Prostate gland (tissue), 2 donors: ENCODE measurements at regions not wholly inside any gene's neighbourhood (a gene's known extent, or its start where the extent isn't known, plus 50 kb on each side); places are given as distances from the start of the nearest gene placed in this dataset.

Experiments used
- POLR2A ChIP-seq: fragments of 450-650 bp; IDR thresholded peaks from one replicate; pipeline ENCODE4 v1.6.1; 2016; ENCODE audit warnings: antibody characterized with exemption, mild to moderate bottlenecking
- POLR2AphosphoS5 ChIP-seq: sonication (generic); formaldehyde crosslinking; IDR thresholded peaks from one replicate; pipeline ENCODE4 v1.6.1; 2017; ENCODE audit warnings: antibody characterized with exemption
- TF ChIP-seq, protein P1 (sequence below), 4 experiments: fragments of 200-600 bp in 2 of 4; fragments of 450-650 bp in 2 of 4; sonication (generic) in 2 of 4; IDR thresholded peaks; 1 replicate in 3 of 4; 2 replicates in 1 of 4; pipeline ENCODE4 v1.5.1; 2016 to 2019; ENCODE audit warnings: antibody characterized with exemption in 4 of 4, mild to moderate bottlenecking in 2 of 4, moderate library complexity in 2 of 4

DNA sequence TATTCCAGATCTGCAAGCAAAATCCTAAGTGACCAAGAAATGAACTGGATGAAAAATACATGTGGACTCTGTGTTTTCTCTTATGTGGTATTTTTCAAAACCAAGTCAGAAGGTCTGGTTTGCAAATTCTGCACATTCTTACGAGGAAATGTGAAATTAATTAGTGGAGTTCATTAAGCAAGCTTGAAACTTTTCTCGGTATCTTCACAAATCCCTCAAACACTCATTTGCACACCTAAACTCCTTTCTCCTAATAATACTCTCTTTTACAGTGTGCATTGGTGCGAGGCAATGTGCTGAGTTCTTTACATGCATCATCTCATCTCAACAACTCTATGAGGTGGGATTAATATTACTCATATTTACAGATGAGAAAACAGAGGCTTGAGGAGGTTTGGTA, 82.1 kb downstream of the MTERF1 start:
- TF ChIP-seq, protein P1, sequence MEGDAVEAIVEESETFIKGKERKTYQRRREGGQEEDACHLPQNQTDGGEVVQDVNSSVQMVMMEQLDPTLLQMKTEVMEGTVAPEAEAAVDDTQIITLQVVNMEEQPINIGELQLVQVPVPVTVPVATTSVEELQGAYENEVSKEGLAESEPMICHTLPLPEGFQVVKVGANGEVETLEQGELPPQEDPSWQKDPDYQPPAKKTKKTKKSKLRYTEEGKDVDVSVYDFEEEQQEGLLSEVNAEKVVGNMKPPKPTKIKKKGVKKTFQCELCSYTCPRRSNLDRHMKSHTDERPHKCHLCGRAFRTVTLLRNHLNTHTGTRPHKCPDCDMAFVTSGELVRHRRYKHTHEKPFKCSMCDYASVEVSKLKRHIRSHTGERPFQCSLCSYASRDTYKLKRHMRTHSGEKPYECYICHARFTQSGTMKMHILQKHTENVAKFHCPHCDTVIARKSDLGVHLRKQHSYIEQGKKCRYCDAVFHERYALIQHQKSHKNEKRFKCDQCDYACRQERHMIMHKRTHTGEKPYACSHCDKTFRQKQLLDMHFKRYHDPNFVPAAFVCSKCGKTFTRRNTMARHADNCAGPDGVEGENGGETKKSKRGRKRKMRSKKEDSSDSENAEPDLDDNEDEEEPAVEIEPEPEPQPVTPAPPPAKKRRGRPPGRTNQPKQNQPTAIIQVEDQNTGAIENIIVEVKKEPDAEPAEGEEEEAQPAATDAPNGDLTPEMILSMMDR (IDR thresholded peaks at IDR 0.05): no peak
- no peak for TF ChIP-seq POLR2A
- TF ChIP-seq POLR2AphosphoS5: no peak
